Lower leg skin (tissue), 3 donors: ENCODE measurements at regions not wholly inside any gene's neighbourhood (a gene's known extent, or its start where the extent isn't known, plus 50 kb on each side); places are given as distances from the start of the nearest gene placed in this dataset.

Experiments used
- POLR2A ChIP-seq, 2 donors: fragments of 450-650 bp; IDR thresholded peaks; one replicate each; pipeline ENCODE4 v1.6.1; 2016 to 2017; ENCODE audit warnings: antibody characterized with exemption in 2 of 2, mild to moderate bottlenecking in 1 of 2, moderate library complexity in 1 of 2
- TF ChIP-seq, protein P1 (sequence below), 3 donors: fragments of 450-650 bp; IDR thresholded peaks; one replicate each; pipeline ENCODE4 v1.5.1; 2016; ENCODE audit warnings: antibody characterized with exemption in 3 of 3, mild to moderate bottlenecking in 3 of 3, moderate library complexity in 2 of 3

DNA sequence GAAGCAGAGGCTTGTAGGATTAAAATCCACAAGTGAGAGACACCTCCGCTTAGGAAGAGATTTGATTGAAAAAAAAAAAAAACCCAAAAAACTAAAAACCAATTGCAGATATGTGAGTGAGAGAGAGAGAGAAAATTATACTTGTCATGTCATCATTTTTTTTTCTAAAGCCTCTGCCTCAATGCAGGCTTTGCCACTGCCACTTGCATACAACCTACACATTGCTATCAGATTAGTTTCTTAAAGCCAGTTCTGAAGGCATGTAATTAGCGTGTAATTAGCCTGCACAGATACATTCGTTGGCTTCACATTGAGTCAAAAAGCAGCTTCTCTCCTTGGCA, 86.1 kb upstream of the MTPN start:
- TF ChIP-seq, protein P1, sequence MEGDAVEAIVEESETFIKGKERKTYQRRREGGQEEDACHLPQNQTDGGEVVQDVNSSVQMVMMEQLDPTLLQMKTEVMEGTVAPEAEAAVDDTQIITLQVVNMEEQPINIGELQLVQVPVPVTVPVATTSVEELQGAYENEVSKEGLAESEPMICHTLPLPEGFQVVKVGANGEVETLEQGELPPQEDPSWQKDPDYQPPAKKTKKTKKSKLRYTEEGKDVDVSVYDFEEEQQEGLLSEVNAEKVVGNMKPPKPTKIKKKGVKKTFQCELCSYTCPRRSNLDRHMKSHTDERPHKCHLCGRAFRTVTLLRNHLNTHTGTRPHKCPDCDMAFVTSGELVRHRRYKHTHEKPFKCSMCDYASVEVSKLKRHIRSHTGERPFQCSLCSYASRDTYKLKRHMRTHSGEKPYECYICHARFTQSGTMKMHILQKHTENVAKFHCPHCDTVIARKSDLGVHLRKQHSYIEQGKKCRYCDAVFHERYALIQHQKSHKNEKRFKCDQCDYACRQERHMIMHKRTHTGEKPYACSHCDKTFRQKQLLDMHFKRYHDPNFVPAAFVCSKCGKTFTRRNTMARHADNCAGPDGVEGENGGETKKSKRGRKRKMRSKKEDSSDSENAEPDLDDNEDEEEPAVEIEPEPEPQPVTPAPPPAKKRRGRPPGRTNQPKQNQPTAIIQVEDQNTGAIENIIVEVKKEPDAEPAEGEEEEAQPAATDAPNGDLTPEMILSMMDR (IDR thresholded peaks at IDR 0.05): no peak
- TF ChIP-seq POLR2A (IDR thresholded peaks at IDR 0.05): no peak
